ENCODE measurements at regions not wholly inside any gene's neighbourhood (a gene's known extent, or its start where the extent isn't known, plus 50 kb on each side); places are given as distances from the start of the nearest gene placed in this dataset.

DNA sequence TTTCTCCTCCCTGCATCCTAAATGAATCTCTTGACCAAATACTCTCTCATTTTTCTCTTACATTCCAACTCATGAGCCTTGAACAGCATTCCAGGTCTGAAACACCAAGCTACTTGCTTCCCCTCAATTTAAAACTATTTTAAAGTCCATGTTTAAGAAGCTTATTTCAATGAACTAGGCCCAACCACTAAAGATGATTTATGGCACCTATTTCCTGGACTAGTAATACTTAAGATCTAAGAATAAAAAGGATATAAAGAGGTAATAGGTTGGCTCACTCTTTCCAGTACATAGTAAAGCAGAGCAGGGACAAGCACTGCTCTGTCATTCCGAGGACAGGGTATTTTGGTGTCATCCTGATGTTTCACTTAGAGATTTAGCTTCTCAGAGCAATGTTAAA, 219.3 kb upstream of the TMCO5A start:
- Histone ChIP-seq H3K36me3 (no peaks in the 10 kb centered on the region), H3K27ac (no peak overlapping the region), H3K9me3 (no peaks in the 10 kb centered on the region), H3K27me3 (no peaks in the 10 kb centered on the region), H3K4me3 (no peak overlapping the region), H3K4me1 (no peaks in the 10 kb centered on the region)
- intact Hi-C loops (cut with DNase I; ENCODE audit: low total_unique reads), result no loop called here
- no peak for DNase-seq
- TF ChIP-seq, protein P1, sequence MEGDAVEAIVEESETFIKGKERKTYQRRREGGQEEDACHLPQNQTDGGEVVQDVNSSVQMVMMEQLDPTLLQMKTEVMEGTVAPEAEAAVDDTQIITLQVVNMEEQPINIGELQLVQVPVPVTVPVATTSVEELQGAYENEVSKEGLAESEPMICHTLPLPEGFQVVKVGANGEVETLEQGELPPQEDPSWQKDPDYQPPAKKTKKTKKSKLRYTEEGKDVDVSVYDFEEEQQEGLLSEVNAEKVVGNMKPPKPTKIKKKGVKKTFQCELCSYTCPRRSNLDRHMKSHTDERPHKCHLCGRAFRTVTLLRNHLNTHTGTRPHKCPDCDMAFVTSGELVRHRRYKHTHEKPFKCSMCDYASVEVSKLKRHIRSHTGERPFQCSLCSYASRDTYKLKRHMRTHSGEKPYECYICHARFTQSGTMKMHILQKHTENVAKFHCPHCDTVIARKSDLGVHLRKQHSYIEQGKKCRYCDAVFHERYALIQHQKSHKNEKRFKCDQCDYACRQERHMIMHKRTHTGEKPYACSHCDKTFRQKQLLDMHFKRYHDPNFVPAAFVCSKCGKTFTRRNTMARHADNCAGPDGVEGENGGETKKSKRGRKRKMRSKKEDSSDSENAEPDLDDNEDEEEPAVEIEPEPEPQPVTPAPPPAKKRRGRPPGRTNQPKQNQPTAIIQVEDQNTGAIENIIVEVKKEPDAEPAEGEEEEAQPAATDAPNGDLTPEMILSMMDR (IDR thresholded peaks at IDR 0.05), result no peak
- TF ChIP-seq POLR2A (IDR thresholded peaks at IDR 0.05), result no peak

DNA sequence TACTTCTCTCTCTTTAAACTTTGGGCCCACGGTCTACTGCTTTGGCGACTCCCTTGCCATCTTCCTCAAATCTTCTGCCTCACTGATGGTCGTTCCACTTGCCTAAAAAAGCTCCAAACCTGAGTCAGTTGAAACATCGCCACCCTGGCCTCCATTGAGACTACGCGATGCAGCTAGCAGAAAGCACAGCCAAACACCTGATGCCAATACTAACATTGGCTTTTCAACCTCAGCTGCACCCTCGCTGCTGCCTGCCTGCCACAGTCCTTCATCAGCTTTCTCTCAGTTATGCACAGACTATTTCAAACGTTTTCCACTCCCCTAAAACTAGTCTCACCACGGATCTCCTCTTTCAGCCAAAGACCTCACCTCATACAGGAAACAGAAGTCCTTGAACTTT, 214.2 kb upstream of the TMCO5A start:
- Histone ChIP-seq H3K4me3 (no peak overlapping the region), H3K27ac (no peak overlapping the region), H3K36me3 (no peaks in the 10 kb centered on the region), H3K27me3 (no peaks in the 10 kb centered on the region), H3K4me1 (no peaks in the 10 kb centered on the region), H3K9me3 (no peaks in the 10 kb centered on the region)
- DNase-seq, result no peak
- TF ChIP-seq, protein P1 (IDR thresholded peaks at IDR 0.05), result no peak
- no peak for TF ChIP-seq POLR2A (IDR thresholded peaks at IDR 0.05)
- intact Hi-C loops (cut with DNase I; ENCODE audit: low total_unique reads), result no loop called here

DNA sequence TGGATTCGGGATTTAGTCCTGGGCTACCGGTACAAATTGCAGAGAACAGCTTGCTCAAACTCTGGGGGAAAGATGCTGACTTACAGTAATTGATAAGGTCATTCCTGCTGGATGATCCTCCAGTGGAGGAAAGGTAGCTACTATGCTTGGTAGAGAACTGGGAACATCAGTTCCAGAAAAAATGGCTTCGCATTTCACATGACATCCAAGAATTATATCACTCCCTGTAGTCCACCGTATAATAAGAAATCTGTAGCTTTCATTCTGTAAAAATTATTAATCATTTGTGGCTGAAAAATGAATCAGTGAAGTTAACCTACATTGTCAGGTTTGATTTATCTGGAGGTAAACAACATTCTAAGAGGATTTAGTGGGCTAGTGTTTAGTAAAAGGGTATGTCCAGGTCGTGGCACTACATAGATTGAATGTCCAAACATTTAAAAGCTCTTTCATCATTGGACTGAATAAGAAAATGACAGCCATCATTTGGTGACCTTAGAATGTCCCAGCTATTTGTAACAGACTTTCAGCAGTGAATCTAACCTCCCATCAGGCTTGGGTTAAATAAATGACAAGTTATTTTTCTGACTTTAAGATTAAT, 203.2 kb upstream of the TMCO5A start:
- H3K4me3 ChIP-seq, result no peak overlapping the region
- DNase-seq, result no peak
- intact Hi-C loops (cut with DNase I; ENCODE audit: low total_unique reads), result no loop called here
- no peaks in the 10 kb centered on the region for H3K27me3 ChIP-seq
- no peak overlapping the region for H3K27ac ChIP-seq
- no peaks in the 10 kb centered on the region for H3K9me3 ChIP-seq
- no peaks in the 10 kb centered on the region for H3K36me3 ChIP-seq
- no peaks in the 10 kb centered on the region for H3K4me1 ChIP-seq
- TF ChIP-seq, protein P1 (IDR thresholded peaks at IDR 0.05), result no peak
- no peak for TF ChIP-seq POLR2A (IDR thresholded peaks at IDR 0.05)

DNA sequence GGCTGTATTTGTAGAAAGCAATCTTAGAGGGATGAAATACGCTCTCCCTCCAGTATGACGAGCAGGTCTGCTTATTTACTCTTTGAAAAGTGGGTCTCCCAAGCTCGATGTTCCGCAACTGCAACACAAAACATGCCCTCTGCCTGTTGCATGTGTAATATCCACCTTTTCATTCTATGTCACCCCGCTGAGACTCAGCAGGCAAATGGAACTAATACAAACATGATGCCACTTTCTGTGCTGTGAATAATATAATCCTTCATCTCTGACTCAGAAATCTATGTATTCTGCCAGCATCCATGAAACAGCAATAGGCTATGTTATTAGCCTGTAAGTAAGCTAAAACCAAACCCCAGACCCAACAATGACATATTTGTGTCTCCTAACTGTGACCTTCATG, 200.8 kb upstream of the TMCO5A start:
- no peak overlapping the region for H3K4me3 ChIP-seq
- no peaks in the 10 kb centered on the region for H3K4me1 ChIP-seq
- no peaks in the 10 kb centered on the region for H3K36me3 ChIP-seq
- TF ChIP-seq, protein P1 (IDR thresholded peaks at IDR 0.05), result no peak
- TF ChIP-seq POLR2A (IDR thresholded peaks at IDR 0.05), result no peak
- DNase-seq, result no peak
- intact Hi-C loops (cut with DNase I; ENCODE audit: low total_unique reads), result no loop called here
- no peaks in the 10 kb centered on the region for H3K27me3 ChIP-seq
- no peaks in the 10 kb centered on the region for H3K9me3 ChIP-seq
- no peak overlapping the region for H3K27ac ChIP-seq

DNA sequence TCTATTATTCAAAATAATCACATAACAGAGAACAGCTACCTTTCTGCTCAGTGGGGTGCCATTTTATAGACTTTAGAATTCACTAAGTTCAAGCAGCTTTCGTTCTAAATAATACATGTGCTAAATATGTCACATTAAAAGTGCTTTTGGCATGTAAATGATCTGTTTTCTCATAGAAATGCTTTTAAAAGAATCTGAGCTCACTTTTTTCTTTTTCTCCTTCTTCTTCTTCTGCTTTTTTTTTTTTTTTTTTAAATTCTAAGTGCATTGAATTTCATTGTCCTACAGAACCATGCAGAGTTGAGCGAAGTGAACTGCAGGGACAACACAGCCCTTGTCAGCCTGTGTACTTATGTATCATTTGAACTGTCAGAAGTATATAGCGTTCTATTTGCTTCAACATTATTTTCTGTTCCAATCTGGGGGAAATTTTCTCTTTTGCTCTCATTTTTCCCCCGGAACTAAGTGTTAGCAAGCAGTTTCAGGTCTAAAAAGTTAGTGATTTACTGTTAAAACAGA, 193.8 kb upstream of the TMCO5A start:
- Histone ChIP-seq H3K27me3 (no peaks in the 10 kb centered on the region), H3K27ac (no peak overlapping the region), H3K9me3 (no peaks in the 10 kb centered on the region), H3K36me3 (no peaks in the 10 kb centered on the region), H3K4me1 (no peaks in the 10 kb centered on the region), H3K4me3 (no peak overlapping the region)
- intact Hi-C loops (cut with DNase I; ENCODE audit: low total_unique reads), result no loop called here
- no peak for DNase-seq
- TF ChIP-seq, protein P1 (IDR thresholded peaks at IDR 0.05), result no peak
- no peak for TF ChIP-seq POLR2A (IDR thresholded peaks at IDR 0.05)
